ES-I3 (cell line): ENCODE measurements at regions not wholly inside any gene's neighbourhood (a gene's known extent, or its start where the extent isn't known, plus 50 kb on each side); places are given as distances from the start of the nearest gene placed in this dataset.

Experiments used
- H3K36me3 ChIP-seq: 2 replicates; pipeline ENCODE4 v1.6.1; 2013; ENCODE audit warnings: mild to moderate bottlenecking, low read length, control low read depth, moderate library complexity; ENCODE audit not compliant: insufficient read depth
- H3K4me1 ChIP-seq: 2 replicates; pipeline ENCODE4 v1.6.1; 2013; ENCODE audit warnings: mild to moderate bottlenecking, control low read depth, low read length; ENCODE audit not compliant: insufficient read depth
- H3K9ac ChIP-seq: 2 replicates; pipeline ENCODE4 v1.6.1; 2013; ENCODE audit warnings: low read depth, mild to moderate bottlenecking, low read length, moderate library complexity
- H3K9me3 ChIP-seq: 2 replicates; pipeline ENCODE4 v1.6.1; 2013; ENCODE audit warnings: mild to moderate bottlenecking, low read length, moderate library complexity; ENCODE audit not compliant: control insufficient read depth, insufficient read depth

DNA sequence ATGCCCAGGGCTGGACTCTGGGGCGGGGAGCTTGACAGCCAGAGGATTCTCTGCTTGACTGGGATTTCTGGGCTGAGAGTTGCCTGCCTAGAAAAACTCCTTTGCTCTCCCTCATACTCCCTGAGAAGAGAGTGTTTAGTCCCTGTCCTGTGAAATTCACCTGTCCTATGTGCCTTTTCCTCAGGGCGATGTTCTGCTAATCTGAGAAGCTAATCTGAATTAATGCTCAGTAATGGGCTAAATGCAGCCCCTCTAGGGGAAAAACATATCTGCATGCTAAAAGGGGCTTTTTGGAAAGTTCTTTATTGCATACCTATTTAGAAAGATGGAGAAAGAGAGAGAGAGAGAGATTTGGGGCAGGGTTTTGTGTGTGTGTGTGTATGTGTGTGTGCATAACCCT is 454.4 kb downstream of the GATA3 start:
- Histone ChIP-seq H3K9ac (no peak overlapping the region), H3K9me3 (no peaks in the 10 kb centered on the region), H3K36me3 (no peaks in the 10 kb centered on the region), H3K4me1 (peaks cover 27% of the 10 kb centered on the region)

- no peaks in the 10 kb centered on the region for H3K36me3 ChIP-seq
- H3K4me1 ChIP-seq: peaks cover 21% of the 10 kb centered on the region
- H3K9ac ChIP-seq: no peak overlapping the region
- H3K9me3 ChIP-seq: no peaks in the 10 kb centered on the region
These were observed 456.0 kb downstream of the GATA3 start for GRCh38 chr10:8510471-8510870.

- Histone ChIP-seq H3K36me3 (no peaks in the 10 kb centered on the region), H3K9ac (no peak overlapping the region), H3K9me3 (no peaks in the 10 kb centered on the region), H3K4me1 (peaks cover 21% of the 10 kb centered on the region)
These were observed 456.5 kb downstream of the GATA3 start for GRCh38 chr10:8511026-8511425.

DNA sequence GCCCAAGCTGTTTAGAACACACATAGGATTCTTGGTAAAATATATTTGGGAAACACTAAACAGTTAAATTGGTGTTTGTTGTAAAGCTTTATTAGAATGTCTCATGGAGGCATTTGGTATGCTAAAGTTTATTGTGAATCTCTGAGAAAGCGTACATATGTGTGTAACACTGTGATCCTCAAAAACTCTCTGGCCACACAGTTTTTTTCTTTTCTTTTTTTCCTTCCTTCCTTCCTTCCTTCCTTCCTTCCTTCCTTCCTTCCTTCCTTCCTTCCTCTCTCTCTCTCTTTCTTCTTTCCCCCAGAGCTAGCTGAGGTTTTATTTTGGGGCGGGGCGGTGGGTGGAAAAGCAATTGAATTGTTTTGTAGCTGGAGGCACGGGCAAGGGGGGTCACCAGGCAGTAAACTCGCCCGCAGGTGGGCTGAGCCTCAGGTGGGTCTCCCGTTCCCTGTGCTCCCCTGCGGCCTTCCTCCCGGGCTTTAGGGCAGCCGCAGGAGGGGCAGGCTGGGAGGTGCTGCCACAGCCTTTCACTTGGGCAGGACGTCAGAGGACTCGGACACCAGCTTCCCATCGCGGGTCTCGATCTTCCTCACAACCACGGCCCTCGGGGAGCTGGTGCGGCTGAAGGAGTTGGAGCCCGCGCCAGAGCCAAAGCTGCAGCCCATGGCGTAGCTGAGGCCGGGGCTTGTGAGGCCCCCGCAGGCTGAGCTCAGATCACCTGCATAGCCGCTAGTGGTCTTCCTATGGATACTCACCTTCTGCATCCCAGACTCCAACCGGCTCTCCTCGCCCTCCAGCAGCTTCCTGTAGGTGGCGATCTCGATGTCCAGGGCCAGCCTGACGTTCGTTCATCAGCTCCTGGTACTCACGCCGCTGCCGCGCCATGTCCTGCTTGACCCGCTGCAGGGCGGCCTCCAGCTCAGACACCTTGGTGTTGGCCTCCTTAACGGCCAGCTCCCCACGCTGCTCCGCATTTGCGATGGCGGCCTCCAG is 459.0 kb downstream of the GATA3 start:
- Histone ChIP-seq H3K9me3 (no peaks in the 10 kb centered on the region), H3K36me3 (no peaks in the 10 kb centered on the region), H3K4me1 (peaks cover 27% of the 10 kb centered on the region), H3K9ac (no peak overlapping the region; the same call in 1 of the 2 replicates)

GRCh38 chr10:8520382-8520781 is 465.9 kb downstream of the GATA3 start:
- Histone ChIP-seq H3K36me3 (no peaks in the 10 kb centered on the region), H3K4me1 (peaks cover 6% of the 10 kb centered on the region; the same call in 1 of the 2 replicates), H3K9ac (no peak overlapping the region)

GRCh38 chr10:8527773-8528172 is 473.3 kb downstream of the GATA3 start:
- Histone ChIP-seq H3K9me3 (no peaks in the 10 kb centered on the region), H3K36me3 (no peaks in the 10 kb centered on the region), H3K4me1 (no peaks in the 10 kb centered on the region), H3K9ac (no peak overlapping the region)

More at GRCh38 chr10:8520382-8520781, 465.9 kb downstream of the GATA3 start:
- H3K9me3 ChIP-seq: 0 out of 2 replicates have a peak, but pooled peaks cover 4% of the 10 kb centered on the region

DNA sequence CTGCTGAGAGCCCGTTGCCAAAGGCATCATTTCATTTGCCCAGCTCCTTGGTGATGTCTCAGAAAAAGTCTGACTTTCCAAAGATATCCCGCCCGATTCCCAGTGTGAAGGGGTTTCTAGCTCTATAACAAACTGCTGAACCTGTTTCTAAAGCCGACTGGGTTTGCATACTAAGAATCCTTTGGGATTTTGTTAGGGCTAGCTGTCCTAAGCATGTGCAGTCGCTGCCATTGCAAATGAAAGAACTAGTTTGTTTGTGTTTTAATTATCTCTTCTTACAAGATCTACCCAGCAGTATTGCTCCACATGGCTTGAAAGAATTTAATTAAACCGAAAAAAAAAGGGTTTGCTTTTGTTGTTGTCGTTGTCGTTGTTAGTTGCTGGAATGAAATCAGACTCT is 476.6 kb downstream of the GATA3 start:
- H3K36me3 ChIP-seq: no peaks in the 10 kb centered on the region
- no peaks in the 10 kb centered on the region for H3K9me3 ChIP-seq
- no peaks in the 10 kb centered on the region for H3K4me1 ChIP-seq
- no peak overlapping the region for H3K9ac ChIP-seq

DNA sequence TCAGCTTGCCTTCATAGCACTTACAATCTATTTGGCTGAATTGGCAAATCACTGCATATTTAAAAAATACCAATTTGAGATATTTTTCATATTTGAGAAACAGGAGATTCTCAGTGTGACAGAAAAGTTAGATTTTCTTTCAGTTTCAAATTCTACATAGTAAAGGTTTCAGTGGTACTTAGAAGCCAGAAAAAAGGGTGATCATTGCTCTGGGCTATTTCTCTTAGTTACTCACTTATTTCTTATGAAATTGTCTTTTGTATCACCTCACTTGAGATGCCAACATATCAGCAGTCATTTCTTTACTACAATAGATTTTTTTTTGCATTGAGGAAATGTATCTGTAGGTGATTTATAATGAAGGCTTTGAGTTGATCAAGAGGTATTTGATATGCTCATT is 478.2 kb downstream of the GATA3 start:
- Histone ChIP-seq H3K36me3 (no peaks in the 10 kb centered on the region), H3K9ac (no peak overlapping the region), H3K9me3 (no peaks in the 10 kb centered on the region), H3K4me1 (no peaks in the 10 kb centered on the region)

- no peaks in the 10 kb centered on the region for H3K36me3 ChIP-seq
- no peak overlapping the region for H3K9ac ChIP-seq
- no peaks in the 10 kb centered on the region for H3K4me1 ChIP-seq
- H3K9me3 ChIP-seq: no peaks in the 10 kb centered on the region
These were observed 479.0 kb downstream of the GATA3 start for GRCh38 chr10:8533462-8533861.

- H3K4me1 ChIP-seq: no peaks in the 10 kb centered on the region
- no peak overlapping the region for H3K9ac ChIP-seq
- no peaks in the 10 kb centered on the region for H3K9me3 ChIP-seq
- no peaks in the 10 kb centered on the region for H3K36me3 ChIP-seq
These were observed 479.6 kb downstream of the GATA3 start for GRCh38 chr10:8534096-8534495.

DNA sequence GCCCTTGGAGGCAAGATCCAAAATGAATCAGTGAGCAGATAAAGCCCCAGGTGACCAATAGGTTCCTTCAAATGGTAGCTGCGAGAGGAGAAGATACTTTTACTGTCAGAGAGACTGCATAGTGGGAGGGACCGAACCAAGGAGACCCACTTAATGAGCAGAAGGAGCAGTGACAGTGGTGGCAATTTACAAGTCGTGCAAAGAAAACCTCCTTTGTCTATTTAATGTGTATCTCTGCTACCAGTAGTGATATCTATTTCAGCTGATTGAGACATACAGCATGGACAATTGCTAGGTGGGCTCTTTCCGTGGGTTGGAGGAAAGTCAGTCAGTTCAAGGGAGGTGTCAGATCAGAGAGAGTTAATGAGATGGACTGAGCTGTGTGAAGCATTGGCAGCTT is 480.4 kb downstream of the GATA3 start:
- Histone ChIP-seq H3K4me1 (no peaks in the 10 kb centered on the region), H3K9me3 (no peaks in the 10 kb centered on the region), H3K9ac (no peak overlapping the region), H3K36me3 (no peaks in the 10 kb centered on the region)

DNA sequence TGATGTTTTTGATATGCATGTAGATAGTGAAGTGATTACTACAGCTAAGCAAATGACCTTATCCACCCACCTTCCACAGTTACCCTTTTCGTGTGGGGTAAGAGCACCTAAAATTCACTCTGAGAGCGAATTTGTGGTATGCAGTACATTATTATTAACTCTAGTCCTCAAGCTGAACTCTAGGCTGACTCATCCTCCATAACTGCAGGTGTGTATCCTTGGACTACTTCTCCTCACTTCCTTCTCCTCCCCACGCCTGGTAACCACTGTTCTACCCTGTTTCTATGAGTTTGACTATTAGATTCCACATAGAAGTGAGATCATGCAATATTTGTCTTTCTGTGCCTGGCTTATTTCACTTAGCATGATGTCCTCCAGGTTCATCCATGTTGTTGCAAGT is 484.6 kb downstream of the GATA3 start:
- Histone ChIP-seq H3K9me3 (no peaks in the 10 kb centered on the region), H3K9ac (no peak overlapping the region), H3K4me1 (no peaks in the 10 kb centered on the region), H3K36me3 (no peaks in the 10 kb centered on the region)

DNA sequence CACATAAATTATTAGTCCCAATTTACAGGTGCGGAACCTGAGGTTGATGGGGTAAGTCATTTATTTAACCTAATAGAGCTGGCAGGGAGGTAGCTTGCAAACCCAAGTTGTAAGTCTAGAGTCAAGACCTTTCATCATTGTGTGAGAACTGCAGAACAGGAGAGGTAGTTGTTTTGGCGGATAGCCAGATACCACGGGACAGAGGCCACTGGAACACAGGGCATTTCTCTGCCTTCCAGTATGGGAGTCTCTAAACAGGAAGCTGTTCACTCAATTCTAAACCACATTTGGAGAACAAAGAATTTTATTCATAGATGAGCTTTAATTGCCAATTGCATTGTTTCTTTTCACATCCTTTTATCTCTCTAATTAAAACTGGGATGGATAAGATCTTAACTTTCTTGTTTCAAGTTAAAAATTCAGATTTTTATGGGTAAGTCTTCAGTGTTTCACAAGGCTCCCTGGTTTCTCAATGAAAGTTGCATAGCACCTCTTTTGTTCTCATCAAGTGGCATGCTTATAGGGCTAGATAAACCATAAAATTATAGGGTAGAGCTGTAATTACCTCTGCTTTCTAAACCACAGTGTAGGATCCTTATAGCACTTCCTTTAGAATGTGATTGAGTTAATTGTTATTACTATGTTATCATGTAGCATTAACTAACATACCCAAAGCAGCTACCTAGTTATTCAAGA is 489.0 kb downstream of the GATA3 start:
- H3K4me1 ChIP-seq: no peaks in the 10 kb centered on the region
- H3K36me3 ChIP-seq: no peaks in the 10 kb centered on the region
- H3K9me3 ChIP-seq: no peaks in the 10 kb centered on the region
- H3K9ac ChIP-seq: no peak overlapping the region

DNA sequence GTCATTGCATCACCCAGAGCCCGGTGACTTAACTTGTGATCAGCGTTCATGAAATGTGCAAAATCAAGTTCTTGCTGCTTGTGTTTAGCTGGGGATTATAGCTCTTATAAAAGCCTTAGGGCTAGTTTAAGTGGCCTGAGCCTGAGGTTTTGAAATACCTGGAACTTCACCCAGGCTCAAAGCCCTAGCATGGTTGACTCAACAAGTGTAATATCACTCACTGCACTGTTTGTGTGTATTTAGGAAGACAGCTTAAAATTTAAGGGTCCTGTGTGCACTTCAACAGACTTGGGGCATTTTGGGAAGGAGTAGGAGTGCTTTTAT is 489.5 kb downstream of the GATA3 start:
- H3K36me3 ChIP-seq: no peaks in the 10 kb centered on the region
- H3K9ac ChIP-seq: no peak overlapping the region
- no peaks in the 10 kb centered on the region for H3K9me3 ChIP-seq
- no peaks in the 10 kb centered on the region for H3K4me1 ChIP-seq

DNA sequence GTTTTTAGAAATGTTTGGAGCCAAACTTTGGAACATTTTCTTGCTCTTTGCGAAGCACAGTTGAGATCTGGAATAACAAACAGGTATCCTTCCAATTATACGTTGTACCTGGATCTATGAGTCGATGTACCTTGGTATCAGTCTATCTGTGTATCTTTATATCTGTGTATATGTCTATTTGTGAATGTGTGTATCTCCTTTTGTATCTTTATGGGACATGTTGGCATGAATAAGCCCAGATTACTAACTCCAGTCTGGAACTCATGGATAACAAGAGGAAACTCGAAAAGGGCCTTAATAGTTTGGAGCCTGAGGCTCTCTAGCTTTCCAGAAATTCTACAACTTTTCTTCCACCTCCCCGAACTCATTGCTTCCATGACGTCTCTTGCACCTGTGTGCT is 490.0 kb downstream of the GATA3 start:
- no peaks in the 10 kb centered on the region for H3K4me1 ChIP-seq
- no peaks in the 10 kb centered on the region for H3K9me3 ChIP-seq
- H3K36me3 ChIP-seq: no peaks in the 10 kb centered on the region
- H3K9ac ChIP-seq: no peak overlapping the region
